Adrenal gland (tissue), 9 donors: ENCODE measurements at regions not wholly inside any gene's neighbourhood (a gene's known extent, or its start where the extent isn't known, plus 50 kb on each side); places are given as distances from the start of the nearest gene placed in this dataset.
"Not testable (repeated sequence)": the region's sequence is repeated elsewhere in the genome, so short reads cannot be mapped to it uniquely, and the experiment has no call there.

ENCODE experiments used
- DNase-seq, 7 donors: peaks; one replicate each; pipeline ENCODE4 v3.0.0-alpha.2; 2019 to 2020
- H3K27ac ChIP-seq, 5 donors: fragments of 200-600 bp; sonication (generic) in 4 of 5; 1 replicate in 3 of 5; 2 replicates in 2 of 5; pipeline versions ENCODE4 v1.5.1 to v1.8.0; 2016 to 2020; ENCODE audit warnings: mild to moderate bottlenecking in 1 of 5
- H3K27me3 ChIP-seq: fragments of 200-600 bp; 2 replicates; pipeline ENCODE4 v1.8.0; 2021
- H3K36me3 ChIP-seq, 2 donors: fragments of 200-600 bp; replicated peaks in 1 of 2; 1 replicate in 1 of 2; 2 replicates in 1 of 2; pipeline versions ENCODE4 v1.5.1 to v1.8.0; 2018 to 2022
- H3K4me1 ChIP-seq, 2 donors: fragments of 200-600 bp; replicated peaks in 1 of 2; 1 replicate in 1 of 2; 2 replicates in 1 of 2; pipeline versions ENCODE4 v1.5.1 to v1.8.0; 2018 to 2021
- H3K4me3 ChIP-seq, 4 donors: fragments of 200-600 bp; sonication (generic) in 3 of 4; one replicate each; pipeline ENCODE4 v1.5.1; 2016 to 2018
- H3K9me3 ChIP-seq, 3 donors: fragments of 200-600 bp; sonication (generic) in 1 of 3; replicated peaks in 1 of 3; 1 replicate in 2 of 3; 2 replicates in 1 of 3; pipeline versions ENCODE4 v1.5.1 to v1.8.0; 2016 to 2021
- CTCF ChIP-seq, 6 experiments: fragments of 450-650 bp in 4 of 6; fragments of 200-600 bp in 2 of 6; sonication (generic) in 1 of 6; IDR thresholded peaks; 1 replicate in 5 of 6; 2 replicates in 1 of 6; pipeline versions ENCODE4 v1.5.1 to v1.8.0; 2016 to 2021; ENCODE audit warnings: antibody characterized with exemption in 6 of 6, mild to moderate bottlenecking in 2 of 6, moderate library complexity in 1 of 6
- POLR2A ChIP-seq, 2 donors: fragments of 450-650 bp; IDR thresholded peaks; one replicate each; pipeline ENCODE4 v1.6.1; 2017; ENCODE audit warnings: antibody characterized with exemption in 2 of 2, mild to moderate bottlenecking in 2 of 2, moderate library complexity in 1 of 2
- WGBS, 4 donors: extraction: QIAGEN DNeasy Blood & Tissue Kit in 2 of 4; methylation state at CpG; one replicate each; pipeline versions ENCODE4 v1.1.5 to v1.1.7; 2013 to 2017; 5-methylcytosine and 5-hydroxymethylcytosine counted together
- intact Hi-C, 2 donors: fragments of 100-400 bp; cut with DNase I; formaldehyde crosslinking; loops; one replicate each; pipeline versions ENCODE4 v1.14.1 to v1.15.0; 2022 to 2023
- donor health status: healthy with polysubstance abuse.
- donor health status: Bipolar disorder and iron deficiency.
- donor health status: DM: yes; HTN: yes; CAD: no.
- donor health status: DM: no; HTN: no; CAD: no.
- donor health status: DM: no; HTN: no; CAD: no.

- TF ChIP-seq POLR2A (IDR thresholded peaks at IDR 0.05): no peak
- no peak for TF ChIP-seq CTCF (IDR thresholded peaks at IDR 0.05)
- WGBS, 4 donors: 64 to 77% (median 70%) methylated on average over 3 of the region's 3 CpGs
- Histone ChIP-seq H3K27me3 (no peaks in the 10 kb centered on the region), H3K4me1 (no peaks in the 10 kb centered on the region), H3K9me3 (no peaks in the 10 kb centered on the region), H3K36me3 (no peaks in the 10 kb centered on the region), H3K4me3 (no peak overlapping the region), H3K27ac (no peak overlapping the region)
- no peak for DNase-seq
- intact Hi-C loops: no loop called here
Measured at GRCh38 chr1:121546830-121547591, 362.2 kb downstream of the SRGAP2C start.

GRCh38 chr1:121547726-121548125 lies 363.0 kb downstream of the SRGAP2C start:
- H3K27me3 ChIP-seq, H3K36me3 ChIP-seq, DNase-seq, H3K27ac ChIP-seq, H3K4me3 ChIP-seq, H3K4me1 ChIP-seq, intact Hi-C loops, H3K9me3 ChIP-seq: not testable (repeated sequence)
- WGBS, 4 donors: 85 to 97% (median 95%) methylated on average over 2 of the region's 2 CpGs

- H3K4me3 ChIP-seq, DNase-seq, H3K4me1 ChIP-seq, H3K36me3 ChIP-seq, H3K27me3 ChIP-seq, intact Hi-C loops, H3K27ac ChIP-seq, H3K9me3 ChIP-seq: not testable (repeated sequence)
- WGBS, 4 donors: 78 to 81% (median 81%) methylated on average over 3 of the region's 3 CpGs
Measured at GRCh38 chr1:121550817-121551216, 366.0 kb downstream of the SRGAP2C start.

GRCh38 chr1:121551491-121551890 lies 366.7 kb downstream of the SRGAP2C start:
- H3K9me3 ChIP-seq, H3K4me3 ChIP-seq, H3K36me3 ChIP-seq, H3K4me1 ChIP-seq, H3K27me3 ChIP-seq, DNase-seq, H3K27ac ChIP-seq, intact Hi-C loops: not testable (repeated sequence)
- 66 to 81% (median 73%) methylated on average over 2 of the region's 2 CpGs for WGBS, 4 donors

GRCh38 chr1:121556560-121556959 lies 371.8 kb downstream of the SRGAP2C start:
- DNase-seq, H3K4me3 ChIP-seq, H3K4me1 ChIP-seq, intact Hi-C loops, H3K9me3 ChIP-seq, H3K27me3 ChIP-seq, H3K36me3 ChIP-seq, H3K27ac ChIP-seq: not testable (repeated sequence)
- WGBS, 4 donors: 85 to 92% (median 90%) methylated on average over 1 of the region's 1 CpG

- H3K4me3 ChIP-seq, intact Hi-C loops, H3K4me1 ChIP-seq, DNase-seq, H3K27ac ChIP-seq, H3K27me3 ChIP-seq, H3K9me3 ChIP-seq, H3K36me3 ChIP-seq: not testable (repeated sequence)
- 74 to 86% (median 81%) methylated on average over 1 of the region's 1 CpG for WGBS, 4 donors
Measured at GRCh38 chr1:121558034-121558433, 373.3 kb downstream of the SRGAP2C start.

- TF ChIP-seq CTCF (IDR thresholded peaks at IDR 0.05) (no peak), POLR2A (IDR thresholded peaks at IDR 0.05) (no peak)
- 22 to 33% (median 30%) methylated on average over 2 of the region's 2 CpGs for WGBS, 4 donors
- H3K27me3 ChIP-seq: no peaks in the 10 kb centered on the region
- no peak overlapping the region for H3K27ac ChIP-seq
- intact Hi-C loops: no loop called here
- no peak overlapping the region for H3K4me3 ChIP-seq
- H3K9me3 ChIP-seq: no peaks in the 10 kb centered on the region
- DNase-seq: peak; percentile 21 to 60 (median 41)
- H3K4me1 ChIP-seq: no peaks in the 10 kb centered on the region
- no peaks in the 10 kb centered on the region for H3K36me3 ChIP-seq
Measured at GRCh38 chr1:121558514-121558913, 373.7 kb downstream of the SRGAP2C start.
